ENCODE measurements at regions not wholly inside any gene's neighbourhood (a gene's known extent, or its start where the extent isn't known, plus 50 kb on each side); places are given as distances from the start of the nearest gene placed in this dataset.

- no peak for DNase-seq
- no peak overlapping the region for H3K4me2 ChIP-seq (ENCODE audit: insufficient read depth, low read length)
- no peak overlapping the region for H2AFZ ChIP-seq (ENCODE audit: low read depth, low read length)
- no peaks in the 10 kb centered on the region for H4K20me1 ChIP-seq (ENCODE audit: insufficient read depth, low read length)
- H3K36me3 ChIP-seq (ENCODE audit: insufficient read depth, low read length) = no peaks in the 10 kb centered on the region
- no peak overlapping the region for H3K4me3 ChIP-seq (ENCODE audit: low read depth in 1 of 2, low read length in 2 of 2)
- ATAC-seq (ENCODE audit: insufficient read depth, low read depth) = no peak
- H3K79me2 ChIP-seq (ENCODE audit: insufficient read depth, low read length) = no peaks in the 10 kb centered on the region
- H3K27me3 ChIP-seq (ENCODE audit: insufficient read depth, low read length, poor library complexity) = peaks cover 1% of the 10 kb centered on the region
- no peak for TF ChIP-seq CTCF (IDR thresholded peaks at IDR 0.05; ENCODE audit: borderline replicate concordance, extremely low read depth, low read length, poor library complexity, severe bottlenecking)
- no peak for TF ChIP-seq EZH2 (IDR thresholded peaks at IDR 0.05; ENCODE audit: borderline replicate concordance, low read depth, low read length, severe bottlenecking)
- no peaks in the 10 kb centered on the region for H3K9me3 ChIP-seq (ENCODE audit: insufficient read depth, low read length, severe bottlenecking)
- H3K27ac ChIP-seq (ENCODE audit: low read length) = no peak overlapping the region
- H3K9ac ChIP-seq (ENCODE audit: low read depth, low read length) = no peak overlapping the region
- no peaks in the 10 kb centered on the region for H3K4me1 ChIP-seq (ENCODE audit: insufficient read depth, low read length)
Observed at GRCh38 chr15:69524814-69525213, 72.2 kb downstream of the RPLP1 start.

- DNase-seq (no peak), ATAC-seq (ENCODE audit: insufficient read depth, low read depth) (no peak)
- no peak overlapping the region for H3K9ac ChIP-seq (ENCODE audit: low read depth, low read length)
- no peaks in the 10 kb centered on the region for H4K20me1 ChIP-seq (ENCODE audit: insufficient read depth, low read length)
- TF ChIP-seq CTCF (IDR thresholded peaks at IDR 0.05; ENCODE audit: borderline replicate concordance, extremely low read depth, low read length, poor library complexity, severe bottlenecking) = no peak
- TF ChIP-seq EZH2 (IDR thresholded peaks at IDR 0.05; ENCODE audit: borderline replicate concordance, low read depth, low read length, severe bottlenecking) = no peak
- H3K27ac ChIP-seq (ENCODE audit: low read length) = no peak overlapping the region
- H3K27me3 ChIP-seq (ENCODE audit: insufficient read depth, low read length, poor library complexity) = peaks cover 6% of the 10 kb centered on the region
- no peak overlapping the region for H3K4me3 ChIP-seq (ENCODE audit: low read depth in 1 of 2, low read length in 2 of 2)
- no peaks in the 10 kb centered on the region for H3K36me3 ChIP-seq (ENCODE audit: insufficient read depth, low read length)
- H2AFZ ChIP-seq (ENCODE audit: low read depth, low read length) = no peak overlapping the region
- H3K4me1 ChIP-seq (ENCODE audit: insufficient read depth, low read length) = no peaks in the 10 kb centered on the region
- H3K9me3 ChIP-seq (ENCODE audit: insufficient read depth, low read length, severe bottlenecking) = no peaks in the 10 kb centered on the region
- H3K79me2 ChIP-seq (ENCODE audit: insufficient read depth, low read length) = no peaks in the 10 kb centered on the region
- no peak overlapping the region for H3K4me2 ChIP-seq (ENCODE audit: insufficient read depth, low read length)
Observed at GRCh38 chr15:69525543-69525942, 72.9 kb downstream of the RPLP1 start.

- no peak for ATAC-seq (ENCODE audit: insufficient read depth, low read depth)
- H3K27me3 ChIP-seq (ENCODE audit: insufficient read depth, low read length, poor library complexity) = peaks cover 6% of the 10 kb centered on the region
Observed at GRCh38 chr15:69526081-69527061, 73.8 kb downstream of the RPLP1 start.

More at GRCh38 chr15:69526081-69527061, 73.8 kb downstream of the RPLP1 start:
- H3K9ac ChIP-seq (ENCODE audit: low read depth, low read length) = no peak overlapping the region
- no peak overlapping the region for H3K27ac ChIP-seq (ENCODE audit: low read length)
- H3K4me2 ChIP-seq (ENCODE audit: insufficient read depth, low read length) = no peak overlapping the region
- H3K36me3 ChIP-seq (ENCODE audit: insufficient read depth, low read length) = no peaks in the 10 kb centered on the region
- DNase-seq = no peak
- no peak for TF ChIP-seq CTCF (IDR thresholded peaks at IDR 0.05; ENCODE audit: borderline replicate concordance, extremely low read depth, low read length, poor library complexity, severe bottlenecking)
- TF ChIP-seq EZH2 (IDR thresholded peaks at IDR 0.05; ENCODE audit: borderline replicate concordance, low read depth, low read length, severe bottlenecking) = no peak
- no peaks in the 10 kb centered on the region for H3K79me2 ChIP-seq (ENCODE audit: insufficient read depth, low read length)
- H3K4me1 ChIP-seq (ENCODE audit: insufficient read depth, low read length) = no peaks in the 10 kb centered on the region
- H4K20me1 ChIP-seq (ENCODE audit: insufficient read depth, low read length) = no peaks in the 10 kb centered on the region
- no peak overlapping the region for H2AFZ ChIP-seq (ENCODE audit: low read depth, low read length)
- no peaks in the 10 kb centered on the region for H3K9me3 ChIP-seq (ENCODE audit: insufficient read depth, low read length, severe bottlenecking)
- no peak overlapping the region for H3K4me3 ChIP-seq (ENCODE audit: low read depth in 1 of 2, low read length in 2 of 2)
